Sciatic nerve (tissue), 2 donors: ENCODE measurements at regions not wholly inside any gene's neighbourhood (a gene's known extent, or its start where the extent isn't known, plus 50 kb on each side); places are given as distances from the start of the nearest gene placed in this dataset.

Experiments used
- ATAC-seq: fragments of 200-7000 bp; cut with Tn5 transposase; one replicate; pipeline ENCODE4 v1.9.1; 2020; ENCODE audit warnings: mild to moderate bottlenecking, moderate library complexity
- DNase-seq: peaks from one replicate; pipeline ENCODE4 v3.0.0-alpha.2; 2020; ENCODE audit warnings: low spot score
- intact Hi-C: fragments of 100-400 bp; cut with DNase I; formaldehyde crosslinking; loops from one replicate; pipeline ENCODE4 v1.14.2; 2022
- donor health status: DM: no; HTN: no; CAD: no.
- donor health status: DM: no; HTN: no; CAD: no.

- DNase-seq (no peak), ATAC-seq (peak; percentile 44)
Observed at GRCh38 chr5:5370059-5370774, 52.3 kb upstream of the ICE1 start.

GRCh38 chr5:5371005-5371404, 51.5 kb upstream of the ICE1 start:
- intact Hi-C loops = no loop called here
- DNase-seq (no peak), ATAC-seq (no peak)

More at GRCh38 chr5:5370059-5370774, 52.3 kb upstream of the ICE1 start:
- intact Hi-C loops = no loop called here

- intact Hi-C loops = no loop called here
- DNase-seq (no peak), ATAC-seq (no peak)
Observed at GRCh38 chr5:5371957-5372356, 50.5 kb upstream of the ICE1 start.

- ATAC-seq (no peak), DNase-seq (no peak)
- intact Hi-C loops = no loop called here
Observed at GRCh38 chr5:5372511-5372910, 50.0 kb upstream of the ICE1 start.
